ENCODE measurements at regions not wholly inside any gene's neighbourhood (a gene's known extent, or its start where the extent isn't known, plus 50 kb on each side); places are given as distances from the start of the nearest gene placed in this dataset.

- TF ChIP-seq CTCF (IDR thresholded peaks at IDR 0.05) (no peak), EZH2 (IDR thresholded peaks at IDR 0.05; ENCODE audit: borderline replicate concordance, insufficient read depth, low read depth, low read length, poor library complexity, severe bottlenecking) (no peak)
Observed at GRCh38 chr3:3405131-3405530, 225.6 kb upstream of the CRBN start.

Measured in B cell (primary cell).